B cell (primary cell): ENCODE measurements at regions not wholly inside any gene's neighbourhood (a gene's known extent, or its start where the extent isn't known, plus 50 kb on each side); places are given as distances from the start of the nearest gene placed in this dataset.

Source experiments
- ATAC-seq: fragments of 200-7000 bp; cut with Tn5 transposase; one replicate; pipeline ENCODE4 v1.10.0; 2021; ENCODE audit warnings: low read depth, mild to moderate bottlenecking, moderate number of reproducible peaks, moderate library complexity
- CTCF ChIA-PET: fragments of 350-600 bp; sonication (Branson Sonifier 250); formaldehyde crosslinking; loops from one replicate; lab custom pipeline; 2021; ENCODE audit warnings: antibody characterized with exemption, inconsistent platforms; lab: Charles Lee
- POLR2A ChIA-PET: fragments of 350-600 bp; sonication (Branson Sonifier 250); formaldehyde crosslinking; loops from one replicate; lab custom pipeline; 2021; ENCODE audit warnings: antibody characterized with exemption; lab: Charles Lee
- DNase-seq: peaks from one replicate; pipeline ENCODE4 v3.0.0; 2013
- H2AFZ ChIP-seq: 2 replicates; pipeline ENCODE4 v1.6.1; 2012; ENCODE audit warnings: mild to moderate bottlenecking, low read depth, low read length; ENCODE audit not compliant: insufficient read depth, poor library complexity, severe bottlenecking
- H3K27ac ChIP-seq, 2 donors: 1 replicate in 1 of 2; 2 replicates in 1 of 2; pipeline ENCODE4 v1.5.1; 2012 to 2013; ENCODE audit warnings: low read length in 2 of 2, mild to moderate bottlenecking in 2 of 2, moderate library complexity in 1 of 2
- H3K27me3 ChIP-seq, 4 experiments: fragments of 200-600 bp in 1 of 4; sonication (generic) in 1 of 4; replicated peaks in 1 of 4; 1 replicate in 2 of 4; 2 replicates in 2 of 4; pipeline versions ENCODE4 v1.6.1 to v1.7.0; 2013 to 2016; ENCODE audit warnings: low read length in 3 of 4, mild to moderate bottlenecking in 2 of 4, mixed read lengths in 1 of 4, moderate library complexity in 1 of 4; ENCODE audit not compliant: insufficient read depth in 4 of 4, control insufficient read depth in 3 of 4; ENCODE audit errors: control extremely low read depth in 1 of 4
- H3K36me3 ChIP-seq, 2 experiments: replicated peaks in 1 of 2; 1 replicate in 1 of 2; 2 replicates in 1 of 2; pipeline versions ENCODE4 v1.6.1 to v1.7.1; 2013; ENCODE audit warnings: low read length in 1 of 2; ENCODE audit not compliant: insufficient read depth in 2 of 2, control insufficient read depth in 1 of 2; ENCODE audit errors: control extremely low read depth in 1 of 2, extremely low read depth in 1 of 2
- H3K4me1 ChIP-seq, 2 donors: fragments of 200-600 bp in 1 of 2; sonication (generic) in 1 of 2; 1 replicate in 1 of 2; 2 replicates in 1 of 2; pipeline versions ENCODE4 v1.5.1 to v1.6.1; 2013 to 2017; ENCODE audit warnings: low read length in 2 of 2; ENCODE audit not compliant: control insufficient read depth in 2 of 2, insufficient read depth in 2 of 2
- H3K4me2 ChIP-seq: replicated peaks from 2 replicates; pipeline ENCODE3; 2012; ENCODE audit warnings: mild to moderate bottlenecking, low read depth, low read length; ENCODE audit not compliant: poor library complexity, severe bottlenecking
- H3K4me3 ChIP-seq, 5 experiments: fragments of 200-600 bp in 1 of 5; sonication (generic) in 1 of 5; 1 replicate in 3 of 5; 2 replicates in 2 of 5; pipeline versions ENCODE4 v1.5.1 to v1.7.0; 2011 to 2016; ENCODE audit warnings: low read length in 4 of 5, mild to moderate bottlenecking in 4 of 5, low read depth in 2 of 5, control low read depth in 1 of 5, moderate library complexity in 1 of 5; ENCODE audit not compliant: insufficient read depth in 1 of 5; ENCODE audit errors: control extremely low read depth in 1 of 5, extremely low read depth in 1 of 5
- H3K79me2 ChIP-seq: fragments of 200-600 bp; sonication (generic); one replicate; pipeline ENCODE4 v1.6.0; 2016; ENCODE audit warnings: low read length; ENCODE audit not compliant: control insufficient read depth, insufficient read depth
- H3K9ac ChIP-seq: fragments of 200-600 bp; sonication (generic); 2 replicates; pipeline ENCODE4 v1.6.1; 2017; ENCODE audit warnings: mild to moderate bottlenecking, low read length, moderate library complexity
- H3K9me3 ChIP-seq, 3 donors: one replicate each; pipeline versions ENCODE4 v1.6.1 to v1.7.1; 2013; ENCODE audit warnings: low read length in 2 of 3; ENCODE audit not compliant: control insufficient read depth in 2 of 3, insufficient read depth in 1 of 3; ENCODE audit errors: control extremely low read depth in 1 of 3
- H4K20me1 ChIP-seq: 2 replicates; pipeline ENCODE4 v1.6.0; 2012; ENCODE audit warnings: mild to moderate bottlenecking, low read length; ENCODE audit not compliant: insufficient read depth, control insufficient read depth, poor library complexity, severe bottlenecking
- H3K27ac Mint-ChIP-seq: one replicate; pipeline ENCODE4 v1.8.0; 2021; ENCODE audit warnings: mixed read lengths
- H3K27me3 Mint-ChIP-seq: one replicate; pipeline ENCODE4 v1.8.0; 2021; ENCODE audit warnings: mixed read lengths
- H3K4me1 Mint-ChIP-seq: one replicate; pipeline ENCODE4 v1.8.0; 2021; ENCODE audit warnings: mixed read lengths
- H3K4me3 Mint-ChIP-seq: one replicate; pipeline ENCODE4 v1.8.0; 2021; ENCODE audit warnings: mixed read lengths
- H3K9me3 Mint-ChIP-seq: one replicate; pipeline ENCODE4 v1.8.0; 2022; ENCODE audit warnings: mixed read lengths; ENCODE audit not compliant: insufficient read depth
- EZH2 ChIP-seq: IDR thresholded peaks from 2 replicates; pipeline ENCODE4 v1.6.1; 2012; ENCODE audit warnings: borderline replicate concordance, low read depth, mild to moderate bottlenecking, moderate library complexity, low read length; ENCODE audit not compliant: insufficient read depth, poor library complexity, severe bottlenecking
- WGBS: methylation state at CpG from one replicate; pipeline ENCODE4 v1.1.5; 2013; ENCODE audit warnings: missing lambda C conversion rate; ENCODE audit not compliant: insufficient coverage; 5-methylcytosine and 5-hydroxymethylcytosine counted together
- intact Hi-C: fragments of 100-400 bp; cut with micrococcal nuclease; formaldehyde crosslinking; loops from one replicate; pipeline ENCODE4 v1.10.0; 2022
- TF ChIP-seq, protein P1 (sequence below): fragments of 200-600 bp; IDR thresholded peaks from one replicate; pipeline ENCODE4 v1.8.0; 2022; ENCODE audit warnings: antibody characterized with exemption, mild to moderate bottlenecking

GRCh38 chr13:66098931-66099628, 1131.1 kb downstream of the PCDH9 start:
- 100% methylated on average over 2 of the region's 3 CpGs for WGBS
- CTCF ChIA-PET = no interaction called here
- Histone ChIP-seq H2AFZ (no peak overlapping the region), H3K27me3 (no peaks in the 10 kb centered on the region), H3K27ac (no peak overlapping the region), H3K4me1 (no peaks in the 10 kb centered on the region), H4K20me1 (no peaks in the 10 kb centered on the region), H3K9me3 (peaks cover 0 to 12% (median 0%) of the 10 kb centered on the region in 3 donors), H3K4me3 (no peak overlapping the region), H3K4me2 (no peak overlapping the region), H3K9ac (no peak overlapping the region), H3K36me3 (no peaks in the 10 kb centered on the region), H3K79me2 (no peaks in the 10 kb centered on the region)
- H3K4me3 Mint-ChIP-seq = no peak overlapping the region
- H3K27me3 Mint-ChIP-seq = no peaks in the 10 kb centered on the region
- H3K27ac Mint-ChIP-seq = no peak overlapping the region
- POLR2A ChIA-PET = no interaction called here
- no peaks in the 10 kb centered on the region for H3K9me3 Mint-ChIP-seq
- intact Hi-C loops = no loop called here
- TF ChIP-seq EZH2 = no peak
- TF ChIP-seq, protein P1, sequence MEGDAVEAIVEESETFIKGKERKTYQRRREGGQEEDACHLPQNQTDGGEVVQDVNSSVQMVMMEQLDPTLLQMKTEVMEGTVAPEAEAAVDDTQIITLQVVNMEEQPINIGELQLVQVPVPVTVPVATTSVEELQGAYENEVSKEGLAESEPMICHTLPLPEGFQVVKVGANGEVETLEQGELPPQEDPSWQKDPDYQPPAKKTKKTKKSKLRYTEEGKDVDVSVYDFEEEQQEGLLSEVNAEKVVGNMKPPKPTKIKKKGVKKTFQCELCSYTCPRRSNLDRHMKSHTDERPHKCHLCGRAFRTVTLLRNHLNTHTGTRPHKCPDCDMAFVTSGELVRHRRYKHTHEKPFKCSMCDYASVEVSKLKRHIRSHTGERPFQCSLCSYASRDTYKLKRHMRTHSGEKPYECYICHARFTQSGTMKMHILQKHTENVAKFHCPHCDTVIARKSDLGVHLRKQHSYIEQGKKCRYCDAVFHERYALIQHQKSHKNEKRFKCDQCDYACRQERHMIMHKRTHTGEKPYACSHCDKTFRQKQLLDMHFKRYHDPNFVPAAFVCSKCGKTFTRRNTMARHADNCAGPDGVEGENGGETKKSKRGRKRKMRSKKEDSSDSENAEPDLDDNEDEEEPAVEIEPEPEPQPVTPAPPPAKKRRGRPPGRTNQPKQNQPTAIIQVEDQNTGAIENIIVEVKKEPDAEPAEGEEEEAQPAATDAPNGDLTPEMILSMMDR = no peak
- no peak for ATAC-seq
- no peak for DNase-seq
- no peaks in the 10 kb centered on the region for H3K4me1 Mint-ChIP-seq

DNA sequence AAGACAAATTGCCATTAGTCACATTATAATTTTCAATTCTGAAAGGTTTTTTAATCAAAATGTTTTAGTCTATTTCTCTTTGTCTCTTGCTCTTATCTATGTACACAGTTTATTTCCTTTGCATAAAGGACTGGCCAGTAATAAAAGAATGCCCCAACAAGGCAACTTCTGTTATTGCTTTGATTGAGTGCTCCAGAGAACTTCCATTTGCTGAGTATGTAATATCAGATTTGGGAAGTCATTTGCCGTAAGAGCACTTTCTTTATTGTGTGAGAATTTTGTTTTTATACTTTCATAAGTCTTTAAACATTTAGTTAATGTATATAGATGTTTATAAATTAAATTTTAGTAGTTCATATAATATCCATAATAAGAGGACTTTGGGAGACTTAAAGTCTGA, 1140.4 kb downstream of the PCDH9 start:
- intact Hi-C loops = no loop called here
- Histone ChIP-seq H3K4me1 (no peaks in the 10 kb centered on the region), H3K9ac (no peak overlapping the region), H4K20me1 (no peaks in the 10 kb centered on the region), H3K4me3 (no peak overlapping the region), H3K4me2 (no peak overlapping the region), H3K9me3 (peaks cover 0 to 9% (median 4%) of the 10 kb centered on the region in 3 donors), H3K27ac (no peak overlapping the region), H3K36me3 (no peaks in the 10 kb centered on the region), H3K79me2 (no peaks in the 10 kb centered on the region), H3K27me3 (no peaks in the 10 kb centered on the region), H2AFZ (no peak overlapping the region)
- Mint-ChIP-seq H3K9me3 (peaks cover 3% of the 10 kb centered on the region), H3K27me3 (no peaks in the 10 kb centered on the region), H3K27ac (no peak overlapping the region), H3K4me1 (no peaks in the 10 kb centered on the region), H3K4me3 (no peak overlapping the region)
- no CpG with 5 or more reads among the region's 1 CpG for WGBS
- DNase-seq = no peak
- POLR2A ChIA-PET = no interaction called here
- CTCF ChIA-PET = no interaction called here
- no peak for ATAC-seq
- TF ChIP-seq EZH2 = no peak
- TF ChIP-seq, protein P1 = no peak
